B cell (primary cell): ENCODE measurements at regions not wholly inside any gene's neighbourhood (a gene's known extent, or its start where the extent isn't known, plus 50 kb on each side); places are given as distances from the start of the nearest gene placed in this dataset.

Experiments
- ATAC-seq: fragments of 200-7000 bp; cut with Tn5 transposase; one replicate; pipeline ENCODE4 v1.10.0; 2021; ENCODE audit warnings: low read depth, mild to moderate bottlenecking, moderate number of reproducible peaks, moderate library complexity
- CTCF ChIA-PET: fragments of 350-600 bp; sonication (Branson Sonifier 250); formaldehyde crosslinking; loops from one replicate; lab custom pipeline; 2021; ENCODE audit warnings: antibody characterized with exemption, inconsistent platforms; lab: Charles Lee
- POLR2A ChIA-PET: fragments of 350-600 bp; sonication (Branson Sonifier 250); formaldehyde crosslinking; loops from one replicate; lab custom pipeline; 2021; ENCODE audit warnings: antibody characterized with exemption; lab: Charles Lee
- DNase-seq: peaks from one replicate; pipeline ENCODE4 v3.0.0; 2013
- H2AFZ ChIP-seq: 2 replicates; pipeline ENCODE4 v1.6.1; 2012; ENCODE audit warnings: mild to moderate bottlenecking, low read depth, low read length; ENCODE audit not compliant: insufficient read depth, poor library complexity, severe bottlenecking
- H3K27ac ChIP-seq, 2 donors: 1 replicate in 1 of 2; 2 replicates in 1 of 2; pipeline ENCODE4 v1.5.1; 2012 to 2013; ENCODE audit warnings: low read length in 2 of 2, mild to moderate bottlenecking in 2 of 2, moderate library complexity in 1 of 2
- H3K27me3 ChIP-seq, 4 experiments: fragments of 200-600 bp in 1 of 4; sonication (generic) in 1 of 4; replicated peaks in 1 of 4; 1 replicate in 2 of 4; 2 replicates in 2 of 4; pipeline versions ENCODE4 v1.6.1 to v1.7.0; 2013 to 2016; ENCODE audit warnings: low read length in 3 of 4, mild to moderate bottlenecking in 2 of 4, mixed read lengths in 1 of 4, moderate library complexity in 1 of 4; ENCODE audit not compliant: insufficient read depth in 4 of 4, control insufficient read depth in 3 of 4; ENCODE audit errors: control extremely low read depth in 1 of 4
- H3K36me3 ChIP-seq, 2 experiments: replicated peaks in 1 of 2; 1 replicate in 1 of 2; 2 replicates in 1 of 2; pipeline versions ENCODE4 v1.6.1 to v1.7.1; 2013; ENCODE audit warnings: low read length in 1 of 2; ENCODE audit not compliant: insufficient read depth in 2 of 2, control insufficient read depth in 1 of 2; ENCODE audit errors: control extremely low read depth in 1 of 2, extremely low read depth in 1 of 2
- H3K4me1 ChIP-seq, 2 donors: fragments of 200-600 bp in 1 of 2; sonication (generic) in 1 of 2; 1 replicate in 1 of 2; 2 replicates in 1 of 2; pipeline versions ENCODE4 v1.5.1 to v1.6.1; 2013 to 2017; ENCODE audit warnings: low read length in 2 of 2; ENCODE audit not compliant: control insufficient read depth in 2 of 2, insufficient read depth in 2 of 2
- H3K4me2 ChIP-seq: replicated peaks from 2 replicates; pipeline ENCODE3; 2012; ENCODE audit warnings: mild to moderate bottlenecking, low read depth, low read length; ENCODE audit not compliant: poor library complexity, severe bottlenecking
- H3K4me3 ChIP-seq, 5 experiments: fragments of 200-600 bp in 1 of 5; sonication (generic) in 1 of 5; 1 replicate in 3 of 5; 2 replicates in 2 of 5; pipeline versions ENCODE4 v1.5.1 to v1.7.0; 2011 to 2016; ENCODE audit warnings: low read length in 4 of 5, mild to moderate bottlenecking in 4 of 5, low read depth in 2 of 5, control low read depth in 1 of 5, moderate library complexity in 1 of 5; ENCODE audit not compliant: insufficient read depth in 1 of 5; ENCODE audit errors: control extremely low read depth in 1 of 5, extremely low read depth in 1 of 5
- H3K79me2 ChIP-seq: fragments of 200-600 bp; sonication (generic); one replicate; pipeline ENCODE4 v1.6.0; 2016; ENCODE audit warnings: low read length; ENCODE audit not compliant: control insufficient read depth, insufficient read depth
- H3K9ac ChIP-seq: fragments of 200-600 bp; sonication (generic); 2 replicates; pipeline ENCODE4 v1.6.1; 2017; ENCODE audit warnings: mild to moderate bottlenecking, low read length, moderate library complexity
- H3K9me3 ChIP-seq, 3 donors: one replicate each; pipeline versions ENCODE4 v1.6.1 to v1.7.1; 2013; ENCODE audit warnings: low read length in 2 of 3; ENCODE audit not compliant: control insufficient read depth in 2 of 3, insufficient read depth in 1 of 3; ENCODE audit errors: control extremely low read depth in 1 of 3
- H4K20me1 ChIP-seq: 2 replicates; pipeline ENCODE4 v1.6.0; 2012; ENCODE audit warnings: mild to moderate bottlenecking, low read length; ENCODE audit not compliant: insufficient read depth, control insufficient read depth, poor library complexity, severe bottlenecking
- H3K27ac Mint-ChIP-seq: one replicate; pipeline ENCODE4 v1.8.0; 2021; ENCODE audit warnings: mixed read lengths
- H3K27me3 Mint-ChIP-seq: one replicate; pipeline ENCODE4 v1.8.0; 2021; ENCODE audit warnings: mixed read lengths
- H3K4me1 Mint-ChIP-seq: one replicate; pipeline ENCODE4 v1.8.0; 2021; ENCODE audit warnings: mixed read lengths
- H3K4me3 Mint-ChIP-seq: one replicate; pipeline ENCODE4 v1.8.0; 2021; ENCODE audit warnings: mixed read lengths
- H3K9me3 Mint-ChIP-seq: one replicate; pipeline ENCODE4 v1.8.0; 2022; ENCODE audit warnings: mixed read lengths; ENCODE audit not compliant: insufficient read depth
- CTCF ChIP-seq: fragments of 200-600 bp; IDR thresholded peaks from one replicate; pipeline ENCODE4 v1.8.0; 2022; ENCODE audit warnings: antibody characterized with exemption, mild to moderate bottlenecking
- EZH2 ChIP-seq: IDR thresholded peaks from 2 replicates; pipeline ENCODE4 v1.6.1; 2012; ENCODE audit warnings: borderline replicate concordance, low read depth, mild to moderate bottlenecking, moderate library complexity, low read length; ENCODE audit not compliant: insufficient read depth, poor library complexity, severe bottlenecking
- WGBS: methylation state at CpG from one replicate; pipeline ENCODE4 v1.1.5; 2013; ENCODE audit warnings: missing lambda C conversion rate; ENCODE audit not compliant: insufficient coverage; 5-methylcytosine and 5-hydroxymethylcytosine counted together
- intact Hi-C: fragments of 100-400 bp; cut with micrococcal nuclease; formaldehyde crosslinking; loops from one replicate; pipeline ENCODE4 v1.10.0; 2022

- H3K79me2 ChIP-seq: no peaks in the 10 kb centered on the region
- TF ChIP-seq CTCF (no peak), EZH2 (no peak)
- POLR2A ChIA-PET: no interaction called here
- no peaks in the 10 kb centered on the region for H4K20me1 ChIP-seq
- H3K4me1 Mint-ChIP-seq: no peaks in the 10 kb centered on the region
- peaks cover 15% of the 10 kb centered on the region for H3K27me3 Mint-ChIP-seq
- no peak overlapping the region for H3K4me2 ChIP-seq
- no peak overlapping the region for H3K4me3 Mint-ChIP-seq
- WGBS: 93% methylated on average over 3 of the region's 3 CpGs
- no peak for ATAC-seq
- intact Hi-C loops: no loop called here
- no peak overlapping the region for H3K9ac ChIP-seq
- H3K4me1 ChIP-seq: no peaks in the 10 kb centered on the region
- H3K27ac ChIP-seq: no peak overlapping the region
- no peak overlapping the region for H3K27ac Mint-ChIP-seq
- H3K9me3 Mint-ChIP-seq: peaks cover 8% of the 10 kb centered on the region
- H2AFZ ChIP-seq: no peak overlapping the region
- no peak for DNase-seq
- H3K4me3 ChIP-seq: no peak overlapping the region
- H3K27me3 ChIP-seq: no peaks in the 10 kb centered on the region
- no peaks in the 10 kb centered on the region for H3K36me3 ChIP-seq
- H3K9me3 ChIP-seq: peaks cover 0 to 16% (median 0%) of the 10 kb centered on the region in 3 donors
- CTCF ChIA-PET: no interaction called here
Measured at GRCh38 chr1:30489737-30490389, 233.5 kb downstream of the MATN1 start.

GRCh38 chr1:30488324-30488913, 235.0 kb downstream of the MATN1 start:
- DNase-seq: no peak
- Histone ChIP-seq H3K4me2 (no peak overlapping the region), H3K9ac (no peak overlapping the region), H3K27ac (no peak overlapping the region), H4K20me1 (no peaks in the 10 kb centered on the region), H3K4me3 (no peak overlapping the region), H3K27me3 (no peaks in the 10 kb centered on the region), H3K4me1 (no peaks in the 10 kb centered on the region), H2AFZ (no peak overlapping the region), H3K9me3 (peaks cover 0 to 30% (median 3%) of the 10 kb centered on the region in 3 donors), H3K79me2 (no peaks in the 10 kb centered on the region), H3K36me3 (no peaks in the 10 kb centered on the region)
- no peaks in the 10 kb centered on the region for H3K4me1 Mint-ChIP-seq
- H3K4me3 Mint-ChIP-seq: no peak overlapping the region
- POLR2A ChIA-PET: no interaction called here
- H3K27me3 Mint-ChIP-seq: peaks cover 17% of the 10 kb centered on the region
- peaks cover 8% of the 10 kb centered on the region for H3K9me3 Mint-ChIP-seq
- intact Hi-C loops: no loop called here
- CTCF ChIA-PET: no interaction called here
- H3K27ac Mint-ChIP-seq: no peak overlapping the region
- no peak for ATAC-seq
- TF ChIP-seq CTCF (no peak), EZH2 (no peak)
